ENCODE measurements at regions not wholly inside any gene's neighbourhood (a gene's known extent, or its start where the extent isn't known, plus 50 kb on each side); places are given as distances from the start of the nearest gene placed in this dataset.
"Not testable (repeated sequence)": the region's sequence is repeated elsewhere in the genome, so short reads cannot be mapped to it uniquely, and the experiment has no call there.

DNA sequence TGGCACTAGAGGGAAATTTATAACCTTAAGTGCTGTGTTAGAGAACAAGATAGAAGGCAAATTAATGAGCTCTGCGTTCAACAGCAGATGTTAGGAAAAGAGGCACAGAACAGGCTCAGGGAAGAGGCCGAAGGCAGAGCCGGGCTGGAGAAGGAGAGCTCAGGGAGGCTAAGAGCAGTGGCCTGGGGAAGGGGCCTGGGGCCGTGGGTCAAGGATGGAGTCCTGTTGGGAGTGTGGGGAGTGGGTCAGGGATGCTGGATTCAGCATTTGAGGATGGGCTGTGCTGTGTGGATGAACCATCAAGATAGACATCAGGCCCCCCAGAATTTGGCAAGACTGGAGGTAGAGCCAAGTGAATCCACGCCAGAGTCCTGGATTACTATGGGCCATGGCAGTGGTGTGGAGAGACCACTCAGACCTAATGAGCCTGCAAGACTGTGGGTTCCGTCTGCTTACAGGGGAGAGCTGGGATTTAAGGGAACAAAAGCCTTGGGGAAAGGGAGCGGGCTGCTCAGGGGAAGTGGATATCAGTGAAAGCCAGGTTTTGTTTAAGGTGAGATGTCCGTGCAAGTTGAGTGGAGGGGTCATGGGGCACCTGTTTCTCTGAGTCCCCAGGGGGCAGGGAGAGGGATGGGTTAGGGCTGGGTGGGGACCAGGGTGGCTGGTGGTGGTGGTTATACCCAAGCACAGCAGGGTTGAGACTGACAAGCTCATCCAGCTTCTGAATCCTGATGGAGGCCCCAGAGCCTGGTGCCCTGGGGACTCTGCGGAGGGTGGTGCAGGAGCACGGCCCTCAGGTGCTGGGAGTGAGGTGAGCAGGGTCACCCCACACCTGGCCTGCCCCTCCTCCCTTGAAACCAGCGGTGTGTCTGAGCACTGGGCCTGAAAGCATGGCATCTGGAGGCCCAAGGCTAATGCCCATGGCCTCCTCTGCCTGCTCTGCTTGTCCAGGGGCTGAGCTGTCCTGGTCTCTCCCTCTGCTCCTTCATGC is 101.7 kb downstream of the BMS1 start:
- DNase-seq (ENCODE audit: low read depth in 2 of 2, low spot score in 1 of 2), result no peak

DNA sequence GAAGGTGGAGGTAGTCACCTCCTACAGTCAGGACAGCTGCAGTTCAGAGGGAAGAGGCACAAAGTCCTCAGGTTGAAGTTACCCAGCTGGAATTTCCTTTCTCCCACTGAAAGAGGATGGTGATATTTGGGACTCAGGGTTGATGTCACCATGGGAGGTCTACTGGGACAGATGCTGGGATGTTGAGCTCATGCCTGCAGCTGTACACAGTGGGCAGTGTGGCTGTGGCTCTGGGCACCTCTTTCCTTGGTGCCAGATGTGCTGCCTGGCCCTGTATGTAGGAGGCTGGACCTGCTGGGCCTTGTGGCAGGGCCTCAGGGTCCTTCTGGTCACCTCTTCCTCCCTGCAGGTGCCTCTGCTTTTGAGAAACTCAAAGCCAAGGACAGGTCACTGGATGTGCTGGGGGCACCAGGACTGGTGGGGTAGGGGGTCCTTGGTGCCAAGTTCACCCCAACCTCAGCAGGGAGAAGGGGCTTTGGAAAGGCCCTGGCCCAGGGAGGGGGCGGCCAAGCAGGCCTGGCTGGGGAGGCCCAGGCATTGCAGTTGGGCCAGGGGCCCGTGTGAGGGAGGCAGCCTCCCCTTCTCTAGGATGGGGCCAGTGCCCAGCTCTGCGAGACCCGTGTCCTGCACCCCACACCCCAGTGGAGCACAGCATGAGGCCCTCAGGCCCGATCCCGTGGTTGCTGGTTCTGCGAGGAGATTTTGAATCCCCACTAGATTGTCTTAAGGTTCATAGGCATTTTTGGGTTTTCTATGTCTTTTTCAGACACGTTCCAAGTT is 103.1 kb downstream of the BMS1 start:
- no peak for DNase-seq (ENCODE audit: low read depth in 2 of 2, low spot score in 1 of 2)

DNA sequence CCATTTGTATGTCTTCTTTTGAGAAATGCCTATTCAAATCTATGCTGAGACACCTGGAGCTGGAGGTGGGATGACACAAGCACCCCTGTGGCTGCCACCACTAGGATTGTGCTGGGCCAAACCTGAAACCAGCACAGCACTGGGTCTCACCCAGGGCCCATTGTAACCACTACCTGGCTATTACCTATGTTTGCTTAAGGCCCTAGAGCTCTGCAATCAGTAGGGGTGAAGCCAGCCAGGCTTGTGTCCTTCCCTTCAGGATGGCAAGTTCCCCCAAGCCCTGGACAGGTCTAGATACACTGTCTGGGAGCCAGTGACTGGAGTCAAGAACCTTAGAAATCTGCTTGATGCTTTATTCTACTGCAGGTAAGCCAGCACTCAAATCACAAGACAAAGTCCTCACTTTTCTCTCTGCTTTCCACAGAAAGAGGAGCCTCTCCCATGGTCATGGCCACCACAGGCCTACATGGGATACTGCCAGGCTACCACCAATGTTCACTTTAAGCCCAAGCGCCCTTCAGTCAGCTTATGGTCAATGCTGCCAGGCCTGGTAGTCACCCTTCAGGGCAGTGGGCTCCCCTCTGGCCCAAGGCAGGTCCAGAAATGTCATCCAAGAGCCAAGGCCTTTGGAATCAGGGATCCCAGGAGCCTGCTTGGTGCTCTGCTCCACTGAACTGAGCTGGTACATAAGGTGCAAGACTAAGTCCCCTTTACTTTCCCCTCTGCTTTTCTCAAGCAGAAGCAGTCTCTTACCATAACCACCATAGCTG is 105.3 kb downstream of the BMS1 start:
- DNase-seq (ENCODE audit: low read depth in 2 of 2, low spot score in 1 of 2), result no peak

DNA sequence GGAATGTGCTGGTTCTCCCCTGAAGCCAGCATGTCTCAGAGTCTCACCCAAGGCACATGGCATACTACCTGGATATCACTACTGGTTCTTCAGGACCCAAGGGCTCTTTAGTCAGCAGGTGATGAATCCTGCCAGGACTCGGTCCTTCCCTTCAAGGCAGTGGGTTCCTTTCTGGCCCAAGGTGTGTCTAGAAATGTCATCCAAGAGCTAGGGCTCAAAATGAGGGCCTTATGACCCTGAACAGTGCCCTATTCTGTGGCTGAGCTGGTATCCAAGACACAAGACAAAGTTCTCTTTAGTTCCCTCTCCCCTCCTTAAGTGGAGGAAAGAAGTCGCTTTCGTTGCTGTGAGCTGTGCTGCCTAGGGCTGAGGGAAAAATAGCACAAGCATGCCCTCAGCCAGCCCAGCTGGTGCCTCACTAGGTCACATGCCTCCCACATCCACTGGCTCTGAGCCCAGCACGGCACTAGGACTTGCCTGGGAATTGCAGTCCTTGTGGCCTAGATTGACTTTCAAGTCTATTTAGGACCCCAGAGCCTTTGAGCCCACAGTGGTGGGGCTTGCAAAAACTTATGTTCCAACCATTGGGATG is 106.0 kb downstream of the BMS1 start:
- no peak for DNase-seq (ENCODE audit: low read depth in 2 of 2, low spot score in 1 of 2)

DNA sequence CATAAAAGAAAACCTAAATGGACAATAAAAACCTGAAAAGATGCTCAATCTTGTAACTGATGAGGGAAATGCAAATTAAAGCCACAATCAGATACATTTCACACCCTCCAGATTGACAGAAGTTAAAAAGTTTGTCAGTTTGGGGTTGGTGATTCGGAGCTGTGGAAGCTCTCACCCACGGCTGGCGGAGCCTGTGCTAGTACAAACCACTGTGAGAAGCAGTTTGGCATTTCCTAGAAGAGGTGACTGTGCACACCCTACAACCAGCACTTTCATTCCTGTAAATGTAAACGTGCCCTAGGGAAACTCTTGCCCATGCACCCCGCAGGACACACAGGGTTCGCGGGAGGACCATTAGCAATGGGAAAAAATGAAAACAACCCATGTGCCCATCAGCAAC is 114.1 kb downstream of the BMS1 start:
- no peak for DNase-seq (ENCODE audit: low read depth in 2 of 2, low spot score in 1 of 2)

DNA sequence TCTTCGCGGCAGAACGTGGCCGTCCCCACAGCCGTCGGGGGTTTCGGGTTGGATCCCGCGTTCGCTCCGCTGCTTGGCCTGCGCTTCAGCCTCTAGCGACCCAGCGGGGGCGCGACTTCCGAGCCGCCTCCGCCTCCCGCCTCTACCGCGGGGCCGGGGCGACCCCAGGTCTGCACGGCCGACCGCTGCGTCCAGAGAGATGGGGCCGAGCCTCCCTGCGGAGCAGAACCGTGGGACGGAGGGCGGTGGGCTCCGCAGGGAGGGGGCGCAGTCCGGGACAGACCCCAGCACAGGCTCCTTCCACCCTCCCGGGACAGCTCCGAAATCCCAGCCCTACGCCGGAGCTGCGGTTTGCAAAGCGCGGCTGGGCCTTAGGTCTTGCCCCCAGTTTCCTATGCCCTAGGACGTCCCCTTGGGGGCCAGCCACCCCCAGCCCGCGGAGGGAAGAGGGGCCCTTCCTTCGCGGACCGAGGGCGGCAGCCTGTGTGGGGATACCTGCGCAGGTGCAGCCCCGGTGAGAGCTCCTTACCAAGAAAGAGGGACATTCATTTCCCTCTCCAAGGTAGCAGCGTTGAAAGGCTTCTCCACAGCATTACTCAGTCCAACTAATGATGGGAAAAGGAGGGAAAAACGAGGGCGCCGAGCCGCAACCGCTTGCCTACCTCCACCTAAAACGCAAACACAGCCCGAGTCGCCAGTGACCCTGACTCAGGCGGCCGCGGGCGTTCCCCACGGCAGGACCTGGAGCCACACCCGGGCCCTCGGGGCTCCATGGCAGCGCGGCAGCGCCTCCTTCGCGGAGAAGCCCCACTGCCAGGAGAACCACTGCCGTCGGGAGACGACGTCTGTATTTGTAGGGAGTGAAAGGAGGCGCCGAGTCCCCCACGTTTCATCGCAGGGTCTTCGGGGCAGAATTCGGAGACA is 115.7 kb downstream of the BMS1 start:
- DNase-seq (ENCODE audit: low read depth in 2 of 2, low spot score in 1 of 2), result no peak

DNA sequence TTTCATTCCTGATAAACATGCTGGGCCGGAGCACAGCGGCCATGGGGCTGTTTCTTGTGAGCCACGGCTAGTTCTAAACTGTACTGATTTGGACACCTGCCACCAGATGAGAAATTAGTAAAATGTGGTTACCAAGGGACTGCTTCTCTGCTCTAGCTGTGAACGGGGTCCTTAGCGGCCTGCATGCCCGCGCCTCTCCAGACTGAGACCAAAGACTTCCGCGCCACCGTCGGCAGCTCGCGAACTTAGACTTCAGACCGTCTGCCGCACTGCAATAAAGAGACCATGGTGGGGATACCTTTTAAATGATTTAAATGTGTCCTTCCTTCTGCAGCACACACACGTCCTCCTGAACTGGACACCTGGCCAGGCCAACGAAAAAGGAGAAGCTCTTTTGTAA is 116.4 kb downstream of the BMS1 start:
- no peak for DNase-seq (ENCODE audit: low read depth in 2 of 2, low spot score in 1 of 2)

DNA sequence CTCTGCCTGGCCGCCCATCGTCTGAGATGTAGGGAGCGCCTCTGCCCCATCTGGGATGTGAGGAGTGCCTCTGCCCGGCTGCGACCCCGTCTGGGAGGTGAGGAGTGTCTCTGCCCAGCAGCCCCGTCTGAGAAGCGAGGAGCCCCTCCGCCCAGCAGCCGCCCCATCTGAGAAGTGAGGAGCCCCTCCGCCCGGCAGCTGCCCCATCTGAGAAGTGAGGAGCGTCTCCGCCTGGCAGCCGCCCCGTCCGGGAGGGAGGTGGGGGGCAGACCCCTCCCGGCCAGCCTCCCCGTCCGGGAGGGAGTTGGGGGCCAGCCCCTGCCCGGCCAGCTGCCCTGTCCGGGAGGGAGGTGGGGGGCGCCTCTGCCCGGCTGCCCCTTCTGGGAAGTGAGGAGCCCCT is 117.8 kb downstream of the BMS1 start:
- DNase-seq (ENCODE audit: low read depth in 2 of 2, low spot score in 1 of 2), result not testable (repeated sequence)

DNA sequence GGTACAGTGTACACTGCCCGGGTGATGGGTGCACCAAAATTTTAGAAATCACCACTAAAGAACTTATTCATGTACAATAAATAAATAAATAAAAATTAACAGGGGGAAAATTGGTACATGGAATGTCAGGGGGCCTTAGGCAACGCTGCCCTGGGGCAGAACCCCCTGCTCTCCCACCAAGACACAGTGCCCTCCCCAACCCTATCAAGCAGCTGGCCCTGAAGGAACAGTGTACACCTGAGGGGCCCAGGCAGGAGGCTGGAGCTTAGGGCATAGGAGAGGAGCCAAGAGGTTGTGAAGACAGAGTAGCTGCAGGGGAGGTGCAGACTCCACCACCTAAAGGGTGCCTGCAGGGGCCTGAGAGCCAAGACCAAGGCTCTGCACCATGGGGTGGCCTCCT is 128.8 kb downstream of the BMS1 start:
- no peak for DNase-seq (ENCODE audit: low read depth in 2 of 2, low spot score in 1 of 2)

DNA sequence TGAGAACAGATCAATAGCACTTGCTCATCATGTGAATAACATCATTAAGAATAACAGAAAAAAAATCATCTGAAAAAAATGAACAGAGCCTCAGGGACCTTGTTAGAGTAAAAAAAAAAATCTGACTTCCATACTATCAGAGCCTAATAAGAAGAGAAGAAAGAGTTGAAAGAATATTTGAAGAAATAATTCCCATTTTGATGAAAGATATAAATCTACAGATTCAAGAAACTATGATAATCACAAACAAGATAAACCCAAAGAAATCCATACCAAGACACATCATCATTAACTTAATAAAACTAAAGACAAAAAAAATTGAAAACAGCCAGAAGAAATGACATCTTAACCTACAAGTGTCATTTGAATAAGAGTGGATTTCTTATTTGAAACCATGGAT is 134.4 kb downstream of the BMS1 start:
- DNase-seq (ENCODE audit: low read depth in 2 of 2, low spot score in 1 of 2), result no peak

DNA sequence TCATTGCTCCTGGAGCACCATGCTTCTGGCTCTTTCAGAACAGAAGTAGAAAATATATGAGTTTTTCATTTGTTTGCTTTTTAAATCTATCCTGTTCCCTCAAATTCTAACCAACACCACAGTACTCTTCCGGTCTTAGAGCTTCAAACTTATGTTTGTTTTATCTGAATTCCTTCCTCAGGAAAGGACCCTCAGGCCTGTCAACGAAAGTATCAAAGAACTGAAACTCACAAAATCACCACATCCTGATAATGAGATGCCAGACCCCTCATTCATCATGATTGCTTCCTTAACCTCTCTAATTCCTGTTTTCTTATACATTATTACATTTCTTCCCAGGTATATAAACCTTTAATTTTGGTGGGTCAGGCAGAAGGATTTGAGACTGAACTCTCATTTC is 135.2 kb downstream of the BMS1 start:
- no peak for DNase-seq (ENCODE audit: low read depth in 2 of 2, low spot score in 1 of 2)

DNA sequence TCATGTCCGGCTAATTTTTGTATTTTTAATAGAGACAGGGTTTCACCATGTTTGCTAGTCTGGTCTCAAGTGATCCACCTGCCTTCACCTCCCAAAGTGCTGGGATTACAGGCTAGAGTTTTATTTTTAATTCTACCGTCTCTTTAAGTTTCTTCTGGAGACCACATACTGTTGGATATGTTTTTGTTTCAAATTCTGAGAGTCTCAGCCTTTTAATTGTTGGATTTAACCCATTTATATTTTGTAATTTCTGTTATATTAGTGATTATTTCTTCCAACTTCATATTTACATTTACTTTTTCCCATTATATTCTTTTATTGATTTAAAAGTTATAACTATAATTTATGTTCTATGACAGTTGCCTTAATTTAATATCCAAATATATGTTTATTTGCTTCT is 139.4 kb downstream of the BMS1 start:
- DNase-seq (ENCODE audit: low read depth in 2 of 2, low spot score in 1 of 2), result no peak

DNA sequence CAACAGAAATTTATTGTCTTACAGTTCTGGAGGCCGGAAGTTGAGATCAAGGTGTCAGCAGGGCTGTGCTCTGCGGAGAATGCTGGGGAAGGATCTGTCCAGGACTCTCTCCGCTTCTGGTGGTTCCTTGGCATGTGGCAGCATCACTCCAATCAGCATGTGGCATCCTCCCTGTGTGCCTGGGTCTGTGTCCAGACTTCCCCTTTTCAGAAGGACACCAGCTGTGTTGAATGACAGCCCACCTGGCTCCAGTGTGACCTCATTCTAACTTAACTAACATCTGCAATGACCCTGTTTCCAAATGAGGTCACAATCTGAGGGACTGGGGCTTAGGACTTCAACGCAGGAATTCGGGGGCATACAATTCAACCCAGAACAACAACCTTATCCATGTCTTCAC is 141.9 kb downstream of the BMS1 start:
- DNase-seq (ENCODE audit: low read depth in 2 of 2, low spot score in 1 of 2), result no peak

DNA sequence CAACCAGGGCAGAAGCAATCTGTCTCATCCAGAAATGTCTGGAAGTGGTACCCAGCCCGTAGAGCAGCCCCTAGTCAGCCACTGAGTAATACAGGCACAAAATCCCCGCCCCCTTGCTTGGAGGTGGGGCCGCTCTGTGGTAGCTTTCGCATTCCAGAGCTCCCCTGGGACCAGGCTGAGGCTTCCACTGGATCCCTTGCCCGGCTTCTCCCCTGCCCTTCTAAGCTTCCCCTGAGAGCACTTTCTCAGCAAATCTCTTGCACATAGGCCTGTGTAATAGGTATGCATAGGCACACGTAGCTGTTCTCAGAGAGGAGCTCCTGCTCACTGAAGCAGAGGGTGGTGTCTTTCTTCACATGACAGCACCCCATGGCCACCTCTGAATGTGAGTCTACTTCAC is 144.2 kb downstream of the BMS1 start:
- no peak for DNase-seq (ENCODE audit: low read depth in 2 of 2, low spot score in 1 of 2)

DNA sequence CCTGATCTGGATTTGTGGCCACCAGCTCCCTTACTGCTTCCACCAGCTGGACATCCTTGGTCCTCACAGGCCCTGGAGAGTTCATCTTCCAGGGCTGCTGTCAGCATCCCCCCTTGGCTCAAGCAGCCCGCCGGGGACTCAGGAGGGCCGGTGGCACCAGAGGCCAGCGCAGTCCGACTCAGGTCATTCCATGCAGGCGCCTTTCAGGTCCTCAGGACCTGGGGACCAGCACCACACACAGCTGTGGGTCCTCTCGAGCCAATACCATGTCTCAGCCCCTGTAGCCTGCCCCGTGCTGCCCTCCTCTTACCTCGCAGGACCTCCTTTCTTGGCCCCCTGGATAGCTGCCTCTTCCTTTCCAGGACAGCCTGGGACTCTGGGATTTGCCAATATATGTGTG is 145.5 kb downstream of the BMS1 start:
- DNase-seq (ENCODE audit: low read depth in 2 of 2, low spot score in 1 of 2), result no peak

DNA sequence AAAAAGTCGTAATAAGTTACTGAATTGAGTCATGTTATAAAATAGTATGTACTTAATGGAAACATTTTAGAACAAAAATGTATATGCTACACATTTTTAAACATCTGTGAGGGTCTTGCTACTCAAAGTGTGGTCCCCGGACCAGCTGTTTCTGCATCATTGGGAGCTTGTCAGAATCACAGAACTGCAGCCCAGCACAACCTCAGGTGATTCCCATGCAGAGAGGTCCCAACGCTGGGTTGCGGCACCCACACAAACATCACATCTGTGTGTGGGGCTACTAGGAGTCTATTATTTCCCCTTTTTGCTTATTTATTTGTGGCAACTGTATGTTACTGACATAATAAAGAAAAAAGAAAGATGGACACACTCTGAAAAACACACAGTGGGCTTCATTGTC is 146.6 kb downstream of the BMS1 start:
- DNase-seq (ENCODE audit: low read depth in 2 of 2, low spot score in 1 of 2), result no peak

DNA sequence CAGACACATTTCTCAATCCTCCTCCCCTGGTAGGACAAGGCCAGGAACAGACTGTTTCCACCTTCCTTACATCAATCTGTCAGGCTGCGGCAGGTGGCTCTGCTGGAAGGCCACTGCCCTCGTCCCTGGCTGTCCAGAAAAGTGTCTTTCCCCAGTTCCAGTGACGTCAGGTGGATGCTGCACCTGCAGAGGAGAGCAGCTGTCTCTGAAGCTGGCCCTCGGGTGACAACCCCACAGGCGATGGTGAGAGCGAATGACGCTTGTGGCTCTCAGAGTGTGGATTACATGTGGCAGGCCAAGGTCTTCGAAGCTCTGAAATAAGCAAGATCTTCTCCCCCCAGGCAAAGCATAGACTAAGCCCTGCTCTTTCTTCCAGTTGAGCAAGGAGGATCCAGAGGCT is 146.9 kb upstream of the RET start:
- no peak for DNase-seq (ENCODE audit: low read depth in 2 of 2, low spot score in 1 of 2)

DNA sequence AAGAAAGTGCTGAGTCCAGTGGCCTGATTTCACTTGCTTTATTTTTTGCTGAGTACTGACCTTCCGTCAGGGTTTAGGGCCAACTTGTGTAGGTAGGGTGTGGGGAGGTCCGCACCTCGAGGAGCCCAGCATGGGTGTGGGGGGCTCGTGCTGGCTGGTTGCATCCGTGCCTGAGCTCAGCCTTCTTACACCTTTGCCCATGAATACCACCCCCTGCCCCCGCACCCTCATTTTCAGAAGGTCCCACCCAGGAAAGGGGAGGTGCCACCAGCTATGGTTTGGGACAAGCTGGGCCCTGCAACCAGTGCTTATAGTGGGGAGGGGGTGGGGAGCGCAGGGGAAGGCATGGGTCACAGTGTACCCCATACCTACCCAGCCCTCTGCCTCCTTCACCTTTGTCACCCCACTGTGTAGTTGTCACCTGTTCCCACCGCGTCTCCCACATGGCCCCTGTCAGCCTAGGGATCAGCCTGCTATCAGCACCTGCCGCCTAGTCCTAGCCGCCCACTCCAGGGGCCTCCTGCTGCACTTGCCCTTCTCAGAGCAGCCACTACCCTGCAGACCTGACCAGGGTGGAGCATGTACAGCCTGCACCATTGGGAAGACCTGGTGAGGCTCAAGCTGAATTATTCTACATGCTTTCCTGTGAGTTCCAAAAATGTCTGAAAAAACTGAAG is 146.2 kb upstream of the RET start:
- DNase-seq (ENCODE audit: low read depth in 2 of 2, low spot score in 1 of 2), result no peak

DNA sequence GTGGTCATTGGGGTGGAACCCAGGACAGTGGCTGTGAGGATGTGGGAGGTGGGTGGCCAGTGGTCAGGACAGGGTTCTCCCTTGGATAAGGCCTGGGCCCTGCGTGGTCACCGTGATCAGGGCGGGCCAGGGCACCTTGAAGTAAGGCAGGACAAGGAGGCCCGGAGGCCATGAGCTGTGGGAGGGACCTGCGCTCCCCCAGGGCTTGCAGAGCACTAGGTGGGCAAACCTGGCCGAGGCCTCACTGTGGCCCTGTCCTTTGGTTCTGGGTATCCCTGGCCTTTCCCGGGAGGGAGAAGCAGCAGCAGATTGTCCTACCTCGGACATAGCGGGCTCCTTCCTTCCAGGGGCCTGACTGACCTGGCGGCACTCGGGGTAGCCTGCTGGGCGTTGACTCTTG is 144.8 kb upstream of the RET start:
- no peak for DNase-seq (ENCODE audit: low read depth in 2 of 2, low spot score in 1 of 2)
